Thyroid gland (tissue), 4 donors: ENCODE measurements at regions not wholly inside any gene's neighbourhood (a gene's known extent, or its start where the extent isn't known, plus 50 kb on each side); places are given as distances from the start of the nearest gene placed in this dataset.

Experiments used
- DNase-seq, 2 donors: peaks; one replicate each; pipeline ENCODE4 v3.0.0-alpha.2; 2019
- H3K27ac ChIP-seq, 3 donors: fragments of 200-600 bp; sonication (generic); 1 replicate in 2 of 3; 2 replicates in 1 of 3; pipeline ENCODE4 v1.5.1; 2016 to 2019; ENCODE audit warnings: mild to moderate bottlenecking in 1 of 3, moderate library complexity in 1 of 3
- H3K27me3 ChIP-seq: fragments of 200-600 bp; sonication (generic); one replicate; pipeline ENCODE4 v1.5.1; 2019
- H3K36me3 ChIP-seq, 2 donors: fragments of 200-600 bp; sonication (generic); one replicate each; pipeline ENCODE4 v1.5.1; 2016 to 2019
- H3K4me1 ChIP-seq, 2 donors: fragments of 200-600 bp; sonication (generic); one replicate each; pipeline ENCODE4 v1.5.1; 2017 to 2019
- H3K4me3 ChIP-seq, 3 donors: fragments of 200-600 bp; sonication (generic); replicated peaks in 1 of 3; 1 replicate in 2 of 3; 2 replicates in 1 of 3; pipeline ENCODE4 v1.5.1; 2016; ENCODE audit warnings: mild to moderate bottlenecking in 1 of 3
- H3K9me3 ChIP-seq: fragments of 200-600 bp; sonication (generic); one replicate; pipeline ENCODE4 v1.5.1; 2017
- CTCF ChIP-seq, 6 experiments: fragments of 200-600 bp in 3 of 6; fragments of 450-650 bp in 3 of 6; sonication (generic) in 3 of 6; IDR thresholded peaks; one replicate each; pipeline ENCODE4 v1.5.1; 2016 to 2019; ENCODE audit warnings: antibody characterized with exemption in 6 of 6, mild to moderate bottlenecking in 2 of 6, inconsistent platforms in 1 of 6, moderate library complexity in 1 of 6
- POLR2A ChIP-seq, 2 donors: fragments of 450-650 bp; IDR thresholded peaks; one replicate each; pipeline ENCODE4 v1.6.1; 2017; ENCODE audit warnings: antibody characterized with exemption in 2 of 2, mild to moderate bottlenecking in 2 of 2, moderate library complexity in 1 of 2
- WGBS, 2 donors: methylation state at CpG; one replicate each; pipeline ENCODE4 v1.1.5; 2017; 5-methylcytosine and 5-hydroxymethylcytosine counted together
- intact Hi-C: fragments of 100-400 bp; cut with DNase I; formaldehyde crosslinking; loops from one replicate; pipeline ENCODE4 v1.15.1; 2023

DNA sequence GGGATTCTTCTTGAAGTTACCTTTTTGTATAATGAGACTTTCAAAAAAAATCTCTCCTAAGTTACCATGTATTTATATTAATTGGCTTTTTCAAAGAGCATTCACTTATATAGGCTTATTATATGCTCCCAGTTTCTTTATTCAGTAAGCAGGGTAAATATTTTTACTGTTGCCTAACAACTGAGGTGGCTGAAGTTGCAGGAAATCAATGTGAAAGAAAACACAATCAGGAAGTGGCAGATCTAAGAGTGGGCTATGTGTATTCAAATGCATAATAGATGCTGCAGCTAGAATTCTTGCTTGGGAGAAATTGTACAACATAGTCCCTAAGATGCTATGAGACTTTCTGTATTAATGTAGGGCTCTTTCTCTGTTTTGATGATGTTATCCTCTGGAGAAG lies 606.9 kb downstream of the NUF2 start:
- Histone ChIP-seq H3K27ac (no peak overlapping the region), H3K36me3 (no peaks in the 10 kb centered on the region), H3K9me3 (no peaks in the 10 kb centered on the region), H3K4me3 (no peak overlapping the region), H3K4me1 (no peaks in the 10 kb centered on the region), H3K27me3 (no peaks in the 10 kb centered on the region)
- TF ChIP-seq CTCF (IDR thresholded peaks at IDR 0.05), result no peak
- no peak for DNase-seq
- intact Hi-C loops, result no loop called here

- no peaks in the 10 kb centered on the region for H3K27me3 ChIP-seq
- H3K27ac ChIP-seq, result no peak overlapping the region
- H3K4me3 ChIP-seq, result no peak overlapping the region
- TF ChIP-seq CTCF (IDR thresholded peaks at IDR 0.05) (no peak), POLR2A (IDR thresholded peaks at IDR 0.05) (no peak)
- intact Hi-C loops, result no loop called here
- no peaks in the 10 kb centered on the region for H3K4me1 ChIP-seq
- 69 to 82% methylated on average over 3 of the region's 3 CpGs for WGBS, 2 donors
- no peaks in the 10 kb centered on the region for H3K36me3 ChIP-seq
- no peaks in the 10 kb centered on the region for H3K9me3 ChIP-seq
- DNase-seq, result no peak
Measured at GRCh38 chr1:163932901-163933300, 611.1 kb downstream of the NUF2 start.

GRCh38 chr1:163933437-163933836 lies 611.7 kb downstream of the NUF2 start:
- DNase-seq, result no peak
- WGBS, 2 donors, result 59 to 60% methylated on average over 3 of the region's 3 CpGs
- TF ChIP-seq POLR2A (IDR thresholded peaks at IDR 0.05) (no peak), CTCF (IDR thresholded peaks at IDR 0.05) (no peak)
- Histone ChIP-seq H3K9me3 (no peaks in the 10 kb centered on the region), H3K27ac (no peak overlapping the region), H3K27me3 (no peaks in the 10 kb centered on the region), H3K4me1 (no peaks in the 10 kb centered on the region), H3K36me3 (no peaks in the 10 kb centered on the region), H3K4me3 (no peak overlapping the region)
- intact Hi-C loops, result no loop called here

- no peak for TF ChIP-seq POLR2A (IDR thresholded peaks at IDR 0.05)
- no peak for TF ChIP-seq CTCF (IDR thresholded peaks at IDR 0.05)
- intact Hi-C loops, result no loop called here
- WGBS, 2 donors, result 79 to 86% methylated on average over 3 of the region's 3 CpGs
- Histone ChIP-seq H3K4me1 (no peaks in the 10 kb centered on the region), H3K9me3 (no peaks in the 10 kb centered on the region), H3K27me3 (no peaks in the 10 kb centered on the region), H3K27ac (no peak overlapping the region), H3K36me3 (no peaks in the 10 kb centered on the region), H3K4me3 (no peak overlapping the region)
- DNase-seq, result no peak
Measured at GRCh38 chr1:163935738-163936374, 614.1 kb downstream of the NUF2 start.

- DNase-seq, result no peak
- Histone ChIP-seq H3K4me1 (no peaks in the 10 kb centered on the region), H3K4me3 (no peak overlapping the region), H3K36me3 (no peaks in the 10 kb centered on the region), H3K9me3 (no peaks in the 10 kb centered on the region), H3K27ac (no peak overlapping the region), H3K27me3 (no peaks in the 10 kb centered on the region)
- TF ChIP-seq CTCF (IDR thresholded peaks at IDR 0.05) (no peak), POLR2A (IDR thresholded peaks at IDR 0.05) (no peak)
- intact Hi-C loops, result no loop called here
- 87 to 98% methylated on average over 1 of the region's 1 CpG for WGBS, 2 donors
Measured at GRCh38 chr1:163959622-163960021, 599.4 kb upstream of the PBX1 start.
